Nephron progenitor cell (in vitro differentiated cells): ENCODE measurements at regions not wholly inside any gene's neighbourhood (a gene's known extent, or its start where the extent isn't known, plus 50 kb on each side); places are given as distances from the start of the nearest gene placed in this dataset.

Experiments
- DNase-seq: peaks from one replicate; pipeline ENCODE4 v3.0.0; 2021
- H3K27ac Mint-ChIP-seq: 2 replicates; pipeline ENCODE4 v1.8.0; 2021; ENCODE audit warnings: mild to moderate bottlenecking, moderate library complexity, mixed read lengths
- H3K27me3 Mint-ChIP-seq: 2 replicates; pipeline ENCODE4 v1.8.0; 2021; ENCODE audit warnings: mild to moderate bottlenecking, low read depth, mixed read lengths; ENCODE audit not compliant: poor library complexity
- H3K36me3 Mint-ChIP-seq: 2 replicates; pipeline ENCODE4 v1.8.0; 2021; ENCODE audit warnings: low read depth, mixed read lengths
- H3K4me1 Mint-ChIP-seq: 2 replicates; pipeline ENCODE4 v1.8.0; 2021; ENCODE audit warnings: mixed read lengths
- H3K4me3 Mint-ChIP-seq: 2 replicates; pipeline ENCODE4 v1.8.0; 2021; ENCODE audit warnings: mild to moderate bottlenecking, moderate library complexity, mixed read lengths
- H3K9me3 Mint-ChIP-seq: 2 replicates; pipeline ENCODE4 v1.8.0; 2021; ENCODE audit warnings: mild to moderate bottlenecking, moderate library complexity, mixed read lengths
- TF ChIP-seq, protein P1 (sequence below): fragments of 200-600 bp; sonication (generic); IDR thresholded peaks from 2 replicates; pipeline ENCODE4 v1.5.0; 2021; ENCODE audit warnings: antibody characterized with exemption

DNA sequence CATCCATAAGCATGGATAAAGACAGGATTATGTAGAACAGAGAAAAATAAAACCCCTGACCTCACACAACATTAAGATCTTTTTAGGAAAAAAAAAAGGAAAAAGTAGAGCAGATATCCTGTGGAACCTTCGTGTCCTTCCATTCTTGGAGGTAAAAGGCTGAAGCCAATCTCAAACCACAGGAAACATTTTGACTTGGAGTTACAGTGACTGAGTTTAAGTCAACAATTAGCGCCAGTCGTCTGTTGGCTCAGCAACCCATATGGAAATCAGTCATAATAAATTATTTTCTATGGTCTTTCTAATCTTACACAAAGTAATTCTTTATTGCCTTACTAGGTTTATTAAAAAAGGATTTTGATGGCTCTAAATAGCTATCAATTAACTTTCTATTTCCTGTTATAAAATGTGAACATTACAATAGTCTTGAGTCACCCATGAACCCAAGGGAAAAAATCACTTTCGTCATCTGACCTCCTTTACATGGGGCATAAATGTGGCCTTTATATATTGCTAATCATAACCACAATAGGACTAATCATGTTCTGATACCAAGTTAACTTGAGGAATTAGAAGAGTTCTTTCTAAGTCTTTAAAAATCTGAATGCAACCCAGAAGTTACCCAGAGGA is 592.9 kb downstream of the TFAP2B start:
- no peaks in the 10 kb centered on the region for H3K36me3 Mint-ChIP-seq
- peaks cover 4% of the 10 kb centered on the region for H3K9me3 Mint-ChIP-seq
- peaks cover 10% of the 10 kb centered on the region for H3K4me1 Mint-ChIP-seq
- H3K27me3 Mint-ChIP-seq = no peaks in the 10 kb centered on the region
- H3K4me3 Mint-ChIP-seq = no peak overlapping the region
- H3K27ac Mint-ChIP-seq = no peak overlapping the region
- no peak for DNase-seq
- TF ChIP-seq, protein P1, sequence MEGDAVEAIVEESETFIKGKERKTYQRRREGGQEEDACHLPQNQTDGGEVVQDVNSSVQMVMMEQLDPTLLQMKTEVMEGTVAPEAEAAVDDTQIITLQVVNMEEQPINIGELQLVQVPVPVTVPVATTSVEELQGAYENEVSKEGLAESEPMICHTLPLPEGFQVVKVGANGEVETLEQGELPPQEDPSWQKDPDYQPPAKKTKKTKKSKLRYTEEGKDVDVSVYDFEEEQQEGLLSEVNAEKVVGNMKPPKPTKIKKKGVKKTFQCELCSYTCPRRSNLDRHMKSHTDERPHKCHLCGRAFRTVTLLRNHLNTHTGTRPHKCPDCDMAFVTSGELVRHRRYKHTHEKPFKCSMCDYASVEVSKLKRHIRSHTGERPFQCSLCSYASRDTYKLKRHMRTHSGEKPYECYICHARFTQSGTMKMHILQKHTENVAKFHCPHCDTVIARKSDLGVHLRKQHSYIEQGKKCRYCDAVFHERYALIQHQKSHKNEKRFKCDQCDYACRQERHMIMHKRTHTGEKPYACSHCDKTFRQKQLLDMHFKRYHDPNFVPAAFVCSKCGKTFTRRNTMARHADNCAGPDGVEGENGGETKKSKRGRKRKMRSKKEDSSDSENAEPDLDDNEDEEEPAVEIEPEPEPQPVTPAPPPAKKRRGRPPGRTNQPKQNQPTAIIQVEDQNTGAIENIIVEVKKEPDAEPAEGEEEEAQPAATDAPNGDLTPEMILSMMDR = no peak

DNA sequence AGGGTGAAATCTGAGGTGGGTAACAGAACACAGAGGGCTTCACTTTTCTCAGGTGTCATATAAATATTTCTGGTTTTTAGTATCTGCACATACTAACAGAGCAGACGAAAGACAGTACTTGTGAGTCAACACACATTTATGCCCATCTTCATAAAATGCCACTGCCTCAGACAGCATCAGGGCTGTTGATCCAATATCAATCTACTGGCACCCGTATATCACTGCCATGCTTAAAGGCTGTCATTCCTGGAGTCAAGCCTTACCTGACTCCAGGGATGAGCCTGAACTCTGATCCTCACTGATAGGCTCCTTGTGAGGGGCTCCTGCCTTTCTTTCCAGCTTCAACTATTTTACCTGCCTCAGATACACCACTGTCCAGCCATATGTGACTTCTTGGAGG is 595.7 kb downstream of the TFAP2B start:
- Mint-ChIP-seq H3K4me1 (no peaks in the 10 kb centered on the region), H3K27me3 (no peaks in the 10 kb centered on the region), H3K27ac (no peak overlapping the region), H3K36me3 (no peaks in the 10 kb centered on the region), H3K4me3 (no peak overlapping the region), H3K9me3 (peaks cover 6% of the 10 kb centered on the region)
- TF ChIP-seq, protein P1 = no peak
- DNase-seq = no peak

DNA sequence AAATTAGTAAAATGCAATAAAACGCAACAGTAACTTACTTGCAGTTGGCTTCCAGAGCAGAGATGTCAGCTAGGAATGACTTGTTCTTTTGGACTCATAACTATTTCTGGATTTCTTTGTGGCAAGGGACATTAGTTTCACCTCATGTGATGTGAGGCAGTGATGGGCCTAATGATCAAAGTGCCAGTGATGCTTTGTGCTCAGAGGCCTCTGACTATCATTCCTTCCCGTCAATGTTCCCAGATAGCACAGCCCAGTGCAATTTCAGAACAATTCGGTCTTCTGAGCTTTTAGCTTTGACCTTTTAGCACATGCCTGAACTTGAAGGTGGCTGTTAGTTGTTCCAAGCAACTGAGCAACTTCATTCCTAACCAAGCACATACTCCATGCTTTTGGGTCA is 596.8 kb downstream of the TFAP2B start:
- no peak overlapping the region for H3K27ac Mint-ChIP-seq

DNA sequence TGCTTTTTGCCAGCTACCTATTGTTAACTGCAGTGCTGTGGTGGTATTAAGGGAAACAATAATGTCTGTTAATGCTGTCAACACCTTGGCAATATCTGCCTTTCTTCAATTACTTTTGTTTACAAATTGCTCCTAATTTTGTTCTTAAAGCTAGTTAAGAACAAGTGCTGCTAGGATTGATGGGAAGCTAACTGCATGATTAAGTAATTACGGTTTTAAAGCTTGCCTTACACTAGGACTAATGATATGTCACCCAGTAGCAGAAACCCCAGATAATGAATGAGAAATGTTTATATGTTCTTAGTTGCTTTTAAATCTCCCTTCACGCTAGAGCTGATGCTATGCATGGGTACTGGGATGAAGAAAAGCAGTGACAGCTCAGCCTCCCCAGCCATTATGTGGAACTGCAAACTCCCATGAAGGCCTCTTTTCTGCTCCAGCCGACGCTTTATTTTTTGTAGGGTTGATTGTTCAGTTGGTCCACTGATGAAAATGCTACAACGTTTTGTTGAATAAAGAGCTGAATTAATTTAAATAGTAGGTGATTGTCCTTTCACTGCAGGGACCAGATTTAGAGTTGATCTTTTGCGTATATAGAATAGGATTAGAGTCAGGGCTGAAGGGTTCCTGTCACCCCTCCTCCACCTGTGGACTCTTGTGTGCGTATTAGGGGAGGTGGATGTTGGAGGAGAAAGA is 610.5 kb downstream of the TFAP2B start:
- Mint-ChIP-seq H3K36me3 (peaks cover 2% of the 10 kb centered on the region), H3K27ac (no peak overlapping the region), H3K27me3 (peaks cover 2% of the 10 kb centered on the region), H3K4me1 (peaks cover 5% of the 10 kb centered on the region), H3K4me3 (no peak overlapping the region), H3K9me3 (peaks cover 8% of the 10 kb centered on the region)
- no peak for DNase-seq
- TF ChIP-seq, protein P1 = no peak

More for the DNA sequence above, 596.8 kb downstream of the TFAP2B start:
- Mint-ChIP-seq H3K4me1 (no peaks in the 10 kb centered on the region), H3K9me3 (peaks cover 8% of the 10 kb centered on the region), H3K4me3 (no peak overlapping the region), H3K36me3 (no peaks in the 10 kb centered on the region), H3K27me3 (no peaks in the 10 kb centered on the region)
- no peak for DNase-seq
- TF ChIP-seq, protein P1 = no peak

DNA sequence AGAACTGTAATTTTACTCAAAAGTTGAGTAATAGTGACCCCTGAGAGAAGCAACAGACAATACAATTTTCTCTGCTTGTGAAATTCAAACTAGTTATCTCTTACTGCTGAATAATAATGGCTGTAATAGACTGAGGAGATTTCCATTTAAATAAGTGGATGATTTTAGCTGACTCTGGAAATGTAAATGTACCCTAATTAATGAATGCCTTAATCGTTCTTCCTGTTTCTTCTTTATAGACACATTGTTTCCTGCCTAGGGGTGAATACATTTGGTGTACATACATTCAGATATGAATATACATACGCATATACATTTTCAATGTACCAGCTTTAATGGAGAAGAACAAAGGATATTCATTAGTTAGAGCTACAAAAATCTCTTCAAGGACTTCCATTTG is 611.9 kb downstream of the TFAP2B start:
- Mint-ChIP-seq H3K36me3 (no peaks in the 10 kb centered on the region), H3K4me1 (peaks cover 5% of the 10 kb centered on the region), H3K27ac (no peak overlapping the region)

More for the DNA sequence above, 611.9 kb downstream of the TFAP2B start:
- peaks cover 2% of the 10 kb centered on the region for H3K27me3 Mint-ChIP-seq
- TF ChIP-seq, protein P1 = no peak
- no peak overlapping the region for H3K4me3 Mint-ChIP-seq
- DNase-seq = no peak
- H3K9me3 Mint-ChIP-seq = no peaks in the 10 kb centered on the region
